ENCODE measurements at regions not wholly inside any gene's neighbourhood (a gene's known extent, or its start where the extent isn't known, plus 50 kb on each side); places are given as distances from the start of the nearest gene placed in this dataset.
"Not testable (repeated sequence)": the region's sequence is repeated elsewhere in the genome, so short reads cannot be mapped to it uniquely, and the experiment has no call there.

DNA sequence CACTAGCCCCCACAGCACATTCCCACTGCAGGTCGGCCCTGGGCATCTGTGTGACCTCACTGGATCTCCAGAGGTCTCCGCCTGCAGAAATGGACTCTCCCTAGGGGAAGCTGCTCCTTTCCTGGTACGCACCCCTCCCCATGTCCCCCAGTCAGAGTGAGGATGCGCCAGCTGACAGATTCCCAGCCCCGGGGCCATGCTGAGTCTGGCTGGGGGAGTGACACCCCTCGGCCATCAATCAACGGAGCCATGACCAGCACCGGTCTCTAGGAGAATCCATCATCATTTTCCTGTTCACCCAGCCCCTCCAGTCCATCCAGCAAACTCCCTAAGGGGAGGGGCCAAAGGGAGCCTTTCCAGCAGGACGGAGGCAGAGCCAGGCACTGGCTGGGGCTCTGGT, 68.7 kb upstream of the PAX7 start:
- DNase-seq (ENCODE audit: low spot score): no peak

DNA sequence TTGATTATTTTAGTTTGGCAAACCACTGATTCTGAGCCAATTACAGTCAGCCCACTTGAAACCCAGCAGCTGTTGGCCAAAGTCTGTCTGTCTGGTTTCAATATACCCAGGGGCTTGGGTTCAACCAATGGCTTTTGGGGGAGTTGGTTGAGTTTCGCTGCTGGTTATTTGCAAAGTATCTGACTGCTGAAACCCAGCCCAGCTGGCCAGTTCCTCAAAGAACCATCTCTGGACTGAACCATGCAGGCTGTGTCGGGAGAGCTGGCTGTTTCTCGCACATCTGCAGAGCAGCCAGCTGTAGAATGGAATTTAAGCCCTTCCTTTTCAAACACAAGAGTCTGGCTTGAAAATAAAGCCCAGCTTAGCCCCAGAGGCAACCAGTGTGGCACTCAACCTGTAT, 66.0 kb upstream of the PAX7 start:
- no peak for DNase-seq (ENCODE audit: low spot score)

- no peak for DNase-seq (ENCODE audit: low spot score)
Measured at GRCh38 chr1:18565321-18565720, 65.3 kb upstream of the PAX7 start.

- DNase-seq (ENCODE audit: low spot score): no peak
Measured at GRCh38 chr1:18568489-18568888, 62.2 kb upstream of the PAX7 start.

- DNase-seq (ENCODE audit: low spot score): no peak
Measured at GRCh38 chr1:18569251-18569650, 61.4 kb upstream of the PAX7 start.

DNA sequence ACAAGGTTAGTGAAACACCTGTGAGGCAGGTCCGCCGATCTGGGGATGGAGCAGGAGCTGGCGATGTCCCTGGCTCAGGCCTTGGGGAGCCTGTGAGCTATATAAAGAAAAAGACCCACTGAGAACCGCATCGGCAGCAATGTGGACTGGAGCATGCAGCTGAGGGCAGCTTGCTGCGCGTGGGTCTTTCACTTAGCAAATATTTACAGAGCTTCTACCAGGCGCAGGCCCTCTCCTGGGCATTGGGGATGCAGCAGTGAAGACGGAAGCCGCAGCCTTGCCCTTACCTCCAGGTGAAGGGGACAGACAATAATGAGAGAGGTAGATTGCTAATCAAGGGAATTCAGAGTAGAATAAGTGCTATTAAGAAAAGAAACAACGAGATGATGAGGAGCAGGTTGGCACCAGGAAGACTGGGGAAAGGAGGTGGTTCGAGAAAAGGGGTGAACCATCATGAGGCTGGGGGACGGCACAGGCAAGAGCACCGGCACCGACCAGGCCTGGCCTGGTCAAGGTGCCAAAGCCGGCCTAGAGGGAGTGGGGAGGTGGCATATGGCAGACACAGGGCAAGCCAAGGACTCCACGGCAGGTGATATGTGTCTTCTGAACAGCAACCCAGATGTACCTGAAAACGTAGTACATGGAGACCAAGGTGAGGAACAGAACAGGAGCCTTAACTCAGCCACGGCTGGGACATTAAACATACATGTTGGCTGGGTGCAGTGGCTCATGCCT, 60.7 kb upstream of the PAX7 start:
- no peak for DNase-seq (ENCODE audit: low spot score)

DNA sequence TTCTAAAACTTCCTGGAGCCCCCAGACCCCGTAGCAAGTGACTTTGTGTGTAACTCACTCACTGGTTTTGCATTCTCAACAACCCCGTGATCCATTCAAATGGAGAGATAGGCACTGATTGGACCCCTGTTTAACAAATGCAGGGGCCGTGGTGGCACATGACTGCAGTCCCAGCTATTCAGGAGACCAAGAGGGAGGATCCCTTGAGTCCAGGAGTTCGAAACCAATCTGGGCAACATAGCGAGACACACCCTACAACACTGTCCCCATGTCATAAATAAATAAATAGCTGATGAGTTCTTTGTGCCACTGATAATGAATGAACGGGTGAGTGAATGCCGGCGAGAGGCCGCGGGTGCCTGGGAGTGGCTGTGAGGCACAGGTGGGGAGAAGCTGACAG, 59.4 kb upstream of the PAX7 start:
- DNase-seq (ENCODE audit: low spot score): no peak

DNA sequence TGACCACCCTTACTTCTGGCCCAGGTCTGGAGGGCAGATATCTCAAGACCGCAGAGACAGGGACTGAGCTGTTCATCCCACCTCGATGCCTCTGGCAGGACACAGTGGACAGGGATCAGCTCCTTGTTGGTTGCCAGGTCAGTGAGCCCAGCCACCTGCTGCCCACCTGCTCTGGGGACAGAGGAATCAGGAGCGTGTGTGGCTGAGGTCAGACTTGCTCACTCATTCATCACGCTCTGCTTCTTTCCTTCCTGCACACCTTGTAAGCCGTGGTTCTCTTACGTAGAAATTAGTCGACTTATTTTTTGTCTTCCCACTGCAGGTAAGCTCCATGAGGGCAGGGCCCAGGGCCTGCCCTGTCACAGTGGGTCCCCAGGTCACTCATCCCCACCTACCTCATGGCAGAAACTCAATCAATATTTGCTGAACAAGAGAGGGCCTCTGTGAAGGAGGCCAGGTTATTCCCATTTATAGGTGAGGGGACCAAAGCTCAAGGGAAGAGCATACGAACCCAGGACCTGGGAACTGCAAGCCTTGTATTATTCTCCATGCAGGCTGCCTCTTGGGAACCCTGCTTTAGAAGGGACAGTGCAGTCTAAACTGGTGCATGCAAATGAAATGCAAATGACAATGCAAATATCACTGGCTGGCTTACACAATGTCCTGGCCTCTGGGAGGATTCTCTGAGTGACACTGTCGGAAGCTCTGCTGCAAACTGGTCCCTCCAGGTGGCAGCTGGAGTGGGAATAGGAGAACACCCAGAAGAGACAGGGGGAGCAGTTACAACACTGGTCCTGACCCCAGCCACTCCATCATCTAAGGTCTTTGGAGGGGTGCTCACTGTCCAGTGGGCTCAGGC, 58.4 kb upstream of the PAX7 start:
- DNase-seq (ENCODE audit: low spot score): no peak

DNA sequence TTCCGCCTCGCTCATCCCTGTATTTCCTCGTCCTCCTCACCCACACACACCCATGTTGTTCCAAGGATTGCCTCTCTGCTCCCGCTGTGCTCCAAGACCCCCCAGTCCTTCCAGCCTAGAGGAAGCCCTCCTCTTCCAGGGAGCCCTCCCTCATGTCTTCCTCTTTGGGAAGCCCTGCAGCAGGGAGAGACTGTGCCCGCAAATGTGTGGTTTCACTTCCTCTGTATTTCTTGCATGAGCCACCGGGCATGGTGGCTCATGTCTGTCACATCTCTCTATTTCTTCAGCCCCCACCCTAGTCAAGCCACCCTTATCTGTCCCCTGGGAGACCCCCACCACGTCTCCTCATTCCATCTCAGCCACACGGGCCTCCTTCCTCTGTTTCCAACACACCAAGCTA, 57.5 kb upstream of the PAX7 start:
- DNase-seq (ENCODE audit: low spot score): no peak

GRCh38 chr1:18574754-18575153, 55.9 kb upstream of the PAX7 start:
- DNase-seq (ENCODE audit: low spot score): no peak

DNA sequence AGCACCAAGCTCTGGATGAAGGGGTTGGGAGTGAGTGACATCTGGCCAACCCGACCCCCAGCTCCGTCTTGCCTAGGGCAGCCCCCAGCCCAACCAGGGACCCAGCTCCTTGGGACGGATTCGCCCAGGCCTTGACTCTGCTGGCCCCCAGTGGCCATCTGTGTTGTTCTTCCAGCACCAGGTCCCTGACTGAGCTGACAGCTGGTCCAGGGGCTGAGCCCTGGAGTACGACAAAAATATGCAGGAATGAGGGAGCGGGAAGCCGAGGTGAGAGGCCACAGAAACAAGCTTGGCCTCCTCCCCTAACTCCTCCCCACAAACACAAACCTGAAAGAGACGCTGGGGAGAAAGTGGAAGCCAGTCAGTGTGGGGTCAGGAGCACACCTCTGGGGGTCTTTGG, 55.0 kb upstream of the PAX7 start:
- DNase-seq (ENCODE audit: low spot score): peak; percentile 93

- DNase-seq (ENCODE audit: low spot score): no peak
Measured at GRCh38 chr1:18578271-18578670, 52.4 kb upstream of the PAX7 start.

GRCh38 chr1:18579267-18579666, 51.4 kb upstream of the PAX7 start:
- not testable (repeated sequence) for DNase-seq (ENCODE audit: low spot score)

GRCh38 chr1:18580047-18580446, 50.6 kb upstream of the PAX7 start:
- DNase-seq (ENCODE audit: low spot score): no peak

- DNase-seq (ENCODE audit: low spot score): no peak
Measured at GRCh38 chr1:18580691-18581419, 49.8 kb upstream of the PAX7 start.
